HG02678 (cell line): ENCODE measurements at regions not wholly inside any gene's neighbourhood (a gene's known extent, or its start where the extent isn't known, plus 50 kb on each side); places are given as distances from the start of the nearest gene placed in this dataset.

Source experiments
- ATAC-seq: cut with Tn5 transposase; IDR thresholded peaks from one replicate; pipeline ENCODE4 v1.9.1; 2021; ENCODE audit warnings: mild to moderate bottlenecking, moderate library complexity; ENCODE audit not compliant: unreplicated experiment

- no peak for ATAC-seq
These were observed 558.7 kb upstream of the SEMA6D start for GRCh38 chr15:47158573-47158972.

GRCh38 chr15:47177177-47177576, 540.1 kb upstream of the SEMA6D start:
- ATAC-seq = no peak

GRCh38 chr15:47179988-47180387, 537.3 kb upstream of the SEMA6D start:
- ATAC-seq = no peak

- no peak for ATAC-seq
These were observed 534.5 kb upstream of the SEMA6D start for GRCh38 chr15:47182818-47183217.

GRCh38 chr15:47184003-47184907, 533.0 kb upstream of the SEMA6D start:
- no peak for ATAC-seq

GRCh38 chr15:47184908-47185801, 532.1 kb upstream of the SEMA6D start:
- no peak for ATAC-seq

GRCh38 chr15:47186075-47186474, 531.2 kb upstream of the SEMA6D start:
- no peak for ATAC-seq

- no peak for ATAC-seq
These were observed 528.4 kb upstream of the SEMA6D start for GRCh38 chr15:47188758-47189507.

GRCh38 chr15:47194718-47195117, 522.6 kb upstream of the SEMA6D start:
- ATAC-seq = no peak

GRCh38 chr15:47196048-47196447, 521.3 kb upstream of the SEMA6D start:
- peak; percentile 88 for ATAC-seq

- no peak for ATAC-seq
These were observed 513.3 kb upstream of the SEMA6D start for GRCh38 chr15:47203993-47204392.

GRCh38 chr15:47206358-47206978, 510.8 kb upstream of the SEMA6D start:
- no peak for ATAC-seq

- no peak for ATAC-seq
These were observed 507.7 kb upstream of the SEMA6D start for GRCh38 chr15:47209591-47209990.

- no peak for ATAC-seq
These were observed 504.9 kb upstream of the SEMA6D start for GRCh38 chr15:47212222-47213010.

- ATAC-seq = no peak
These were observed 503.4 kb upstream of the SEMA6D start for GRCh38 chr15:47213883-47214282.

- no peak for ATAC-seq
These were observed 499.0 kb upstream of the SEMA6D start for GRCh38 chr15:47218295-47218694.

- no peak for ATAC-seq
These were observed 472.9 kb upstream of the SEMA6D start for GRCh38 chr15:47244361-47244760.

GRCh38 chr15:47246317-47246716, 471.0 kb upstream of the SEMA6D start:
- ATAC-seq = no peak

GRCh38 chr15:47258521-47258920, 458.8 kb upstream of the SEMA6D start:
- no peak for ATAC-seq

GRCh38 chr15:47265686-47266085, 451.6 kb upstream of the SEMA6D start:
- no peak for ATAC-seq
